ENCODE measurements at regions not wholly inside any gene's neighbourhood (a gene's known extent, or its start where the extent isn't known, plus 50 kb on each side); places are given as distances from the start of the nearest gene placed in this dataset.

DNA sequence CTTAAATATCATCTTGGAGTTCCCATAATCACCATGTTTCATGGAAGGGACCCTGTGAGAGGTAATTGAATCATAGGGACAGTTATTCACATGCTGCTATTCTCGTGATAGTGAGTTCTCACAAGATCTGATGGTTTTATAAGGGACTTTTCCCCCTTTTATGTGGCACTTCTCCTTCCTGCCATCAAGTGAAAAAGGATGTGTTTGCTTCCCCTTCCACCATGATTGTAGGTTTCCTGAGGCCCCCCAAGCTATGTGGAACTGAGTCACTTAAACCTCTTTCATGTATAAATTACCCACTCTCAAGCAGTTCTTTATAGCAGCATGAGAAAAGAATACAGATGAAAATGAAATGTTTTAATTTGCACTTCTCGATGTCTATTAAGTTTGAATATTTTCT, 112.0 kb downstream of the ZNF648 start:
- TF ChIP-seq, protein P1, sequence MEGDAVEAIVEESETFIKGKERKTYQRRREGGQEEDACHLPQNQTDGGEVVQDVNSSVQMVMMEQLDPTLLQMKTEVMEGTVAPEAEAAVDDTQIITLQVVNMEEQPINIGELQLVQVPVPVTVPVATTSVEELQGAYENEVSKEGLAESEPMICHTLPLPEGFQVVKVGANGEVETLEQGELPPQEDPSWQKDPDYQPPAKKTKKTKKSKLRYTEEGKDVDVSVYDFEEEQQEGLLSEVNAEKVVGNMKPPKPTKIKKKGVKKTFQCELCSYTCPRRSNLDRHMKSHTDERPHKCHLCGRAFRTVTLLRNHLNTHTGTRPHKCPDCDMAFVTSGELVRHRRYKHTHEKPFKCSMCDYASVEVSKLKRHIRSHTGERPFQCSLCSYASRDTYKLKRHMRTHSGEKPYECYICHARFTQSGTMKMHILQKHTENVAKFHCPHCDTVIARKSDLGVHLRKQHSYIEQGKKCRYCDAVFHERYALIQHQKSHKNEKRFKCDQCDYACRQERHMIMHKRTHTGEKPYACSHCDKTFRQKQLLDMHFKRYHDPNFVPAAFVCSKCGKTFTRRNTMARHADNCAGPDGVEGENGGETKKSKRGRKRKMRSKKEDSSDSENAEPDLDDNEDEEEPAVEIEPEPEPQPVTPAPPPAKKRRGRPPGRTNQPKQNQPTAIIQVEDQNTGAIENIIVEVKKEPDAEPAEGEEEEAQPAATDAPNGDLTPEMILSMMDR (IDR thresholded peaks at IDR 0.05 in 4 of 5, conservative IDR thresholded peaks at IDR 0.05 in 1 of 5) = no peak
- TF ChIP-seq POLR2A (IDR thresholded peaks at IDR 0.05) = no peak

Data from gastrocnemius medialis (tissue), 4 donors.